KBM-7 (cell line): ENCODE measurements at regions not wholly inside any gene's neighbourhood (a gene's known extent, or its start where the extent isn't known, plus 50 kb on each side); places are given as distances from the start of the nearest gene placed in this dataset.
A peak's percentile ranks its signal among the peaks of the same experiment; 100 is the strongest.
"Not testable (repeated sequence)": the region's sequence is repeated elsewhere in the genome, so short reads cannot be mapped to it uniquely, and the experiment has no call there.

Experiments
- DNase-seq: peaks from one replicate; pipeline ENCODE4 v3.0.0-alpha.2; 2015
- in situ Hi-C: fragments of 300-500 bp; cut with MboI; formaldehyde crosslinking; loops from 2 replicates; pipeline ENCODE4 v1.14.3; 2020; ENCODE audit warnings: low sequenced_read_pairs, low pct_unique_long_range_greater_than_20kb, mixed read lengths

DNA sequence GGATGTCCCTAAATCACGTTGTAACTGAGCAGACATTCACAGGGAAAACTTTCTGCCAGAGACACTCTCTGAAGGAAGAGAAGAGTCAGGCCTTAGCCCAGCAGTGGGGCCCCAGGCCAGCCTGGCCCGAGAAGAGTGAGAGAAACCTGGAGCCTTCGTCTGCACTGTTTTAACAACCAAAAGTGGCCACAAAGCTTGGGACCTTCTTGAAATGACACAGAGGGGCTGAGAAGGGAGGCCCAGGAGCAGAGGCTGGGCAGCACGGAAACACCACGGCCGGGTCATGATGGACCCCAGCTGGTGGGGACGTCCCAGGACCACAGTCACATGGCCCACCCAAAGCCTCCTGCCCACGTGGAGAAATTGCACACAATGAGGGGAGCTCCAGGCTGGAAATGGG is 126.8 kb upstream of the THBS2 start:
- no peak for DNase-seq
- in situ Hi-C loops: no loop called here

DNA sequence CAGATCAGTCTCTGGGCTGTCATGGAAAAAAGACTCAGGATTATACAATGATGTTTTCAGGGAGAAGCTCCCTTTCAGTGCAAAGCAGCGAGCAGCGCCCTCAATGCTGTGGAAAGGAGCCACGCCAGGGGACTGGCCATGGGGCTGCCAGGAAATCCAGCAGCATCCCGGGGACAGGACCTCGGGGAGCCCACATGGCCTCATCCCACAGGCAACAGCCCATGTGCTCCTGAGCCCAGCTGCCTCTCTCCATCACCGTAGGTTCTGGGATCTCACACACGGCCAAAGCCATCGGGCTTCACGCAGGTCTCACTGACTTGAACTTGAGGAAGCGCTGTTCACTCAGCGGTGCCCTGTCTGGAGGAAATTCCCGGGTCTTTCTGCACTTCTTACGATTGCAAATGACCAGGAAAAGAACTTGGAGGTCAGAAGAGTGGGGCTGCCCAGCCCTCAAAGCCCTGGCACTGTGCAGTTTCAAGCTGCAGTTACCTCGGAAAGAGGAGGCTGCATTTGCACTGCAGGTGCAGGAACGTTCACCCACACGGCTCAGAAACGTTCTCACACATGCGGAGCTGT is 125.9 kb upstream of the THBS2 start:
- no peak for DNase-seq
- in situ Hi-C loops: no loop called here

DNA sequence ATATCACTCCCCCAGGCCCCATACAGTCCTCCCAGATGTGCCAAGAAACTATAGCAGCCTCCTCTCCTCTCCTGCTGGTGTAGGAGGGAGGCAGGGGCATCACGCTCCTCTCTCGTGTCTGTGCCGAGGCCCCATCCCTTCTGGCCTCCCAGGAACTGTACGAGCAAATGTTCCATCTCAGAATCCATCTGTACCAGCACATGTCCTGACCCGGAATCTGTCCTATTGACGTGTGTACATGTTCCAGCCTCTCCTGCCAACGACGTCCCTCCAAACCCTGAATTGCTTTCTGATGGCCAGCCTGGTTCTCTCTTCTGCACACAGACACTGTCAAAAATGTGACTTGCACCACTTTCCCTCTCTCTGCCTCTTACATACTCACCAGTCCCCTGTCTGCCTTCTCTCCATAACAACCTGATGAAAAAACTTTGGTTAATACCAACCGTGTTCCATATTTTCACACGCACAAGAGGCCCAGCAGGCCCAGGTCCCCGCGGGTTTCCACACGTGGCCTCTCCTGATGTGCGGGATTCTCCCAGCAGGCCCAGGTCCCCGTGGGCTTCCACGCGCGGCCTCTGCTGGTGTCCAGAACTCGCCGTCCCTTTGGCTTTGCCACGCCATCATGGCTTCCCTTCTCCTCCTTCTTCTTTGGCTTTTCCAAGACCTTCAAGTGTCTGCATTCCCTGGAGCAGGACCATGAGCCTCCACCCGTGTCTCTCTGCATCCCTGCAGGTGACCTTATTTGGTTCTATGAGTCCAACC is 125.2 kb upstream of the THBS2 start:
- in situ Hi-C loops: no loop called here
- DNase-seq: no peak

DNA sequence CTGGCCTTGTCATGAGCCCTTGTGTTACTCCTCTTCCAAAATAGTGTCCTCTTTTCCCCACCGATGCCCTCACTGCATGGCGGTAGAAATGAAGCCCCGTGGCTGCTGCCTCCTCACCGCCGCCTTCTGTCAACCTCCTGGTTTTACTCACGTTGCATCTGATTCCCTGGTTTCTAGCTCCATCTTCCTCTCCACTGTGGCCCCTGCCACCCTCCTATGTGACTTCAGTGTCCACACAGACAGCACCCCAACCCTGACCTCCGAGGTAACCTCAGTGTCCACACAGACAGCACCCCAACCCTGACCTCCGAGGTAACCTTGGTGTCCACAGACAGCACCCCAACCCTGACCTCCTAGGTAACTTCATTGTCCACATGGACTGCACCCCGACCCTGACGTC is 122.8 kb upstream of the THBS2 start:
- no peak for DNase-seq
- in situ Hi-C loops: no loop called here

DNA sequence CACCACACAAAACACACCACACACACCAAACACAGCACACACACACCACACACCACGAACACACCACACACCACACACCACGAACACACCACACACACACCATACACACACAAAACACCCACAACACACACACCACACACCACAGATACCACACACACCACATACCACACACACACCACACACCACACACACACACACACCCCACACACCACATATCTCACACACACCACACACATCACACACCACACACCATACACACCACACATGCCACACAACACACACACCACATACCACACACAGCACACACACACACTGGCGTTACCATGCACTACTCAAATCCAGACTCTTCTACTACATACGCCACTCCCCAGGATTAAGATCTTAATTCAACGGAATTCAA is 118.9 kb upstream of the THBS2 start:
- DNase-seq: no peak
- in situ Hi-C loops: no loop called here

DNA sequence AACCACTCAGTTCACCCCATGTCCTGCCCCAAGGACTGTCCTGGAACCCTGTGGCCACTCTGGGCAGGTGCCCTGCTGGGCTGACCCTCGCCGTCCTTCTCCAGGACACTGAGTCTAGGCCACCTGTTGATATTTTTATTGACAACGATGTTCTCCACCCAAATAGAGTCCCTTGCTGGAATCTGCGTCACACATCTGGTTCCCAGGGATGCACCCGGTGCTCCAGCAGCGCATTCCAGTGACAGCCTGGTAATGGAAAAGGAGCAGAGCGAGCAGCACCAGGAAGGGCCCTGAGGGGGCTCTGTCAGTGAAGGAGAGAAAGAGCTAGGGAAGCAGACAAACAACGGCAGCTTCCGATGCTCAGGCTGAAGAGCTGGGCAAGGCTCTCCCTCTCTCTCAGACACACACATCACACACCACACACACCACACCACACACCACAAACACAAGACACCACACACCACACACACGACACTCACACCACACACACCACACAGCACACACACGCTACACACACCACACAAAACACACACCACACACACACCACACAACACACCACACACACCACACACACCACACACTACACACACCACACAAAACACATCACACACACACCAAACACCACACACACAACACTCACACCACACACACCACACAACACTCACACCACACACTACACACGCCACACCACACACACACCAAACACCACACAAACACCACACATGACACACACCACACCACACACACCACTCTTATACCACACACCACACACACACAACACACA is 117.9 kb upstream of the THBS2 start:
- DNase-seq: peak; percentile 25
- in situ Hi-C loops: no loop called here

DNA sequence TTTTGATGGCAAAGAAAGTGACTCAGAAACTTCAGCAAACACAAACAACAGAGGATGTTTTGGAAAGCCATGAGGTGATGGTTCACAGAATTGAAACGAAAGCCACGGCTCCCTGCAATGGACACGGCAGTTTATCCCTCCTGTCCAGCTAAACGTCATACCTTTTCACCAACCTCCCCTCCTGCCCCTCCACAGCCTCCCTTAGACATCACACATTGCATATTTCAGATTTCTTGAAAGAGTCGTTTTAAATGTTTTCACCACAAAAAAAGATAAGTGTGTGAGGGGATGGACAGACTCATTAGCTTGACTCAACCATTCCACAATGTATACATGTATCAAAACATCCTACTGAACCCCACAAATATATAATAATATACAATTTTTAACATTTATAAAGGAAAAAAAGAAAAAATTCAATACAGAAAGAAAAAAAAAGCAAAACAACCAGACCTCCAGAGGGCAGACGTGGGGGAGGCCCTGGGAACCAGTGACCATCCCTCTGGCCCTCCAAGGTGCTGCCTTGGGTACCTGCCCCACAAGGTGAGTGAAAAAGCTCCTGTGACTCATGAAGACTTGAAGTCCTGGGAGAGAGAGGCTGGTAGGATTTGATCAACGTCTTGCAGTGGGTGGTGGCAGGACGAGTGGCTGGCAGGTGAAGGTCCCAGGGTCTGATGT is 117.2 kb upstream of the THBS2 start:
- in situ Hi-C loops: no loop called here
- no peak for DNase-seq

DNA sequence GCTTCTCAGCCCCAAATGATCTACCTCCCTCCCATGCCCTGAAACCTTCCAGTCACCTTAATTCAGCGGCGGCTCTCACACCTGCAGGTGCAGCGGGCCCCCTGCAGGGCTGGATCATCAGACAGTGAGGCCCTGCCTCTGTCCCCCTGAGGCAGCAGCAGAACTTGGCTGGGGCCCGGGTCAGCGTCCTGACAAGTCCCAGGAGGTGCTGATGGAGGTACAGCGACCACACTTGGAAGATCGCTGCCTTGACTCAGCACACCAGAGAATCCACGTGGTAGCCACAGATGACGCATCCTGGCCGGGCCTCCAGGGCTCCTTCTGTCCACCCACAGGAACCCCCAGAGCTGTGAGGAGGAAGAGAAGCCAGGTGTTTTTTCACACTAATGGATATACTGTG is 116.4 kb upstream of the THBS2 start:
- in situ Hi-C loops: no loop called here
- DNase-seq: no peak

DNA sequence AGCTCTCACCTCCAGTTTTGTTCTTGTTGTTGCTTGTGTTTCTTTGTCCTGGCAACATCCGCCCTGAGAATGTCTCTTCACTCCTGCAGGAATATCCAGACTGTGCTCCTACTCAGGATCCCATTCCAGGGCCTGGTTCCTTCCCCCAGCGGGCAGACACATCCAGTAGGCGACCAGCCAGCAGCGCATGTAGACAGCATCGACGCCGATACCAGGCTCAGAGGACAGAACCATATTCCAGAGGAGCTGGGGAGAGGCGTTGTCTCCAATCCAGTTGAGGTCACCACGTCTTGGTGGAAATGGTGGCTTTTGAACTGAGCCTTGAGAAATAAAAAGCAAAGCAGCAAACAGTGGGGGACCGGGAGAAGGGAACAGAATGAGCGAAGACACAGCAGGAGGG is 114.6 kb upstream of the THBS2 start:
- DNase-seq: no peak
- in situ Hi-C loops: no loop called here

DNA sequence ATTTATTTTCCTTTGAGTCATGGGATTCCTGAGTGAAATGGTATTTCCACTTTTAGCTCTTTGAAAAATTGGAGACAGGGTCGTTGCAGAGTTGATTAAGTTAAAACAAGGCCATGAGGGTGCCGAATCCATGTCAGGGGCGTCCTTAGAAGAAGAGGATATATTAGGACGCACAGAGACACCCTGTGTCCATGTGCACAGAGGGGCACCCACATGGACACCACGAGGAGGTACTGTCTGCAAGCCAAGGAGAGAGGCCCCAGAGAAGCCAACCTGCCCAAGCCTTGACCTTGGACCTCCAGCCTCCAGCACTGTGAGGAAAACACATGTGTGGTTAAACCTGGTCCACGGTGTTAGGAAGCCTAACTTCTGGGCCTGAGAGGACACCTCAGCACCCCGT is 113.9 kb upstream of the THBS2 start:
- DNase-seq: no peak
- in situ Hi-C loops: no loop called here

DNA sequence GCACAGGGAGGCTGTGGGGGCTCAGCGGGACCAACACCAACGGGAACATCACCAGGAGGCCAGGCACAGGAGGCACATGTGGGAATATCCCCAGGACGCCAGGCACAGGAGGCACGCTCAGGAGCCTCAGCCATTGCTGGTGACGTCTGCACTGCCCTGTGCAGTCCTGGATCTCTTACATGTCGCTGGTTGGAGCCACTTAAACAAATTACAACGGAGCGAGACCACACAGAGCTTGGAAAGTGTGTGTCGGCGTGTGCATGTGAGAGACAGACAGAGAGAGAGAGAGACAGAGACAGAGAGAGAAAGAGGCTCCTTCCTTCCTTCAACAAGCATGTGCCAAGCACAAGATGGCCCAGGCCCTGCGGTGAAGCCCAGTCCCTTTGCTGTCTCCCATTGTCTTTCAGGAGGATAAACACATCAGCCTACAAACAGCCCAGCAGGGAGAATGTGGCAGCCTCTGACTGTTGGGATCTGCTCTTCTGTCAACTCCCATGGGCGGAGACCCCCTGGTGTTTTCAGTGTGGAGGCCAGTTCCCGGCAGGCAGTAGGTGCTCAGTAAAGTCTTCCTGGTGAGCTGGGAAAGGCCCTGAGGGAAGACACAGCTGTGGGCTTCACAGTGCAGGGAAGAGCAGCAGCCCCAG is 112.7 kb upstream of the THBS2 start:
- DNase-seq: no peak
- in situ Hi-C loops: no loop called here

DNA sequence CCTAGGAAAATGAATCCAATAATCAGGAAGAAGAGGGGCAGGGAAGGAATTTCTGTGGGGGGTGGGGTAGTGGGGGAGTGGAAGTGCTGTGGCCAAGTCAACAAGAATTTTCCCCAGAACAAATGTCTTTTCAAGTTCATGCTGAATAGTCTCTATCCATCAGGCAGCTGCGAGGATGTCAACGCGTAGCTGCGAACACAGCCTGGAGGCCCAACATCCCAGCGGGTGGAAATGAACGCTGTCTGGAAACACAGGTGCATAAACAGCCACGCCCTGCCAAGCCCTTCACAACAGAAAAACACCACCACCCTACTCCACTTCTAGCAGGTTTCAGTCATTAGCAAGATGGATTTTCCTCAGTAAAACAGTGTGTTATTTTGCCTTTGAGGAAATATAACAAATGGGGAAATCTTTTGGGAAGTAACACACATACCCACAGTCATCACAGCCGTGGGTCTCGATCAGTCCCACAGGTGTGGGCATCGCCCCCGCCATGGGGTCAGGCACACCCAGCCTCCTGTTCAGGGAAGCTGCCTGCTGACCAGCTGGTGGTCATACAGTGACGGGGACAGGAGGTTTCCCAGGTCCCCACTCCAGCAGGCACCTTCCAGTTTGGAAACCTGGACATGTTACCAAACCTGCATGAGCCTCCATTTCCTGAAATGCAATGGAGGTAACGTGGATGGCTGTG is 112.1 kb upstream of the THBS2 start:
- no peak for DNase-seq
- in situ Hi-C loops: no loop called here

DNA sequence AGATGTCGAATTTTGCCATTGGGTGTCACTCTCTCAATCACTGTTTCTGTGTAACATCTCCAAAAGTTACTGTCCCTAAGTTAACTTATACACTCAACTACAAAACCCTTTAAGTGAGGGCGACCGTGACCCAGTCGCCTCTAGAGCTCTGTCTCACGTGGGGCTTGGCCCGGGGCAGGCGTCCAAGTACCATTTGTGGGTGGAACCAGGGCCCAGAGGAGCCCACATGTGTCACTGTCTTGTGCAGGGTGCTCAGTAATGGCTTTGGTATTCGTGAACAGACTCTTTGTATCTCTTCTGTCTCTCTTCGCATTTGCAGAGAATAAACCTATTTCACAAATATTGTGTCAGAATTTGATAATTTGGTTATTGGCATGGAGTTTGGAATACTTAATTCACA is 109.9 kb upstream of the THBS2 start:
- in situ Hi-C loops: no loop called here
- no peak for DNase-seq

DNA sequence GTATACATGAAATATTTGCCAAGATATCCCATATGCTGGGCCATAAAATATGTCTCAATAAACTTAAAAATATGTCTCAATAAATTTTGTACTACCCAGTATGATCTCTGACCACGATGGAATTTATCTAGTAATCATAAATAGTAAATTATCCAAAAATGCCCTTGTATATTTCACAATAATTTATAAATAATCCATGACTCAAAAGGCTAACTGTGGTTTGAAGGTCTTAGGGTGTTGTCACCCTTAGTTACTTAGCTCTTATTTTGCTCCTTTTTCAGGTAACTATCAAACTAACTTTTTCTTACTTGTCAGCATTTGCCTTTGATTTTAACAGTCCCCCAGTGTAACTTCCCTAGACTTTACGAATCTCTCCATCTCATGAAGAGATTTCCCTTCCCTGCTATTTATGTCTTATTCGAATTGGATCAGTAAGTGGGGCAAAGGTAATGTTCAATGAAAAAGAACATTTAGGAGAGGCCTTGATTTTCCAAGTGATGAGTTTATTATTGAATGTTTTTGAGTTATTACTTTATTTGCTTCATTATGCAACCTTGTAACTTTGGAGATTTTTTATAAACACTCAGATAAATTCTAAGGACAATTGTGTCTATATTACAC is 109.0 kb upstream of the THBS2 start:
- DNase-seq: no peak
- in situ Hi-C loops: no loop called here

DNA sequence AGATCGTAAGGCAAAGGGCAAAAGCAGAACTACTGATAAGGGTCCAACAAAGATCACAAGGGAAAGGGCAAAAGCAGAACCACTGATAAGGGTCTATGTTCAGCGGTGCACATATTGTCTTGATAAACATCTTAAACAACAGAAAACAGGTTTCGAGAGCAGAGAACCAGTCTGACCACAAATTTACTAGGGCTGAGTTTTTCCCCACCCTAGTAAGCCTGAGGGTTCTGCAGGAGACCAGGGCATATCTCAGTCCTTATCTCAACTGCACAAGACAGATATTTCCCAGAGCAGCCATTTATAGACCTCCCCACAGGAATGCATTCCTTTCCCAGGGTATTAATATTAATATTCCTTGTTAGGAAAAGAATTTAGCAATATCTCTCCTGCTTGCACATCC is 101.4 kb upstream of the THBS2 start:
- in situ Hi-C loops: not testable (repeated sequence)
- peak; percentile 77 for DNase-seq

DNA sequence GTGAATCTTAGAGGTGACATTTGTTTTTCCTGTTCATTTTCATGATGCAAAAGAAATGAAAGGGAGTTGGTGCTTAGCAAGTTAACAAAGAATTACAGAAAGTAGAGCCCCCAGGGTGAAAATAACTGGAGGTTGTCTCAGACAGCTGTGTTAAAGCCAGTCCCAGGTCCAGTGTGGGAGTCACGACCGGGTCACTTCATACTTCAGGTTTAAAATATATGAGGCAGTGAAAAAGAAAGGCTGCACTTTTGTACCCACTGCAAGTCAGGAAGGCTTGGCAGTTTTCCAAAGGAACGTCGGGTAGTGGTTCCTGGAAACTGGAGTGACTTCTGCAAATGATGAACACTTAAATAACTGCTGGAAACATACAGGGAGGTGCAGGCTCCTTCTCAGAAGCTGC is 91.5 kb upstream of the THBS2 start:
- DNase-seq: peak; percentile 82
- in situ Hi-C loops: no loop called here

DNA sequence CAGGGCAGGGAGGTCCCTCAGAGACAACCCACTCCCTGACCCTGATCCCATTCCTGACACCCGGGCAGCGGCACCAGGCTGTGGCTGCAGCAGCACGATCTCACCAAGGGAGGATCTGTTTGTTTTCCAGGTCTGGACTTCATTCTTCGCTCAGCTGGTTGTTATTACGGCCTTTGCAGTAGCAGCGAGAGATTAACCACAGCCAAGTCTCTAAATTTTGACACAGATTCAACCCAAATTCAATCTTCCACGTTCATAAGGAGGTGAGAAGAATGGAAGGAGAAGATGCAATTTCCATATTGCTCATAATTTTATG is 91.1 kb upstream of the THBS2 start:
- no peak for DNase-seq
- in situ Hi-C loops: no loop called here

DNA sequence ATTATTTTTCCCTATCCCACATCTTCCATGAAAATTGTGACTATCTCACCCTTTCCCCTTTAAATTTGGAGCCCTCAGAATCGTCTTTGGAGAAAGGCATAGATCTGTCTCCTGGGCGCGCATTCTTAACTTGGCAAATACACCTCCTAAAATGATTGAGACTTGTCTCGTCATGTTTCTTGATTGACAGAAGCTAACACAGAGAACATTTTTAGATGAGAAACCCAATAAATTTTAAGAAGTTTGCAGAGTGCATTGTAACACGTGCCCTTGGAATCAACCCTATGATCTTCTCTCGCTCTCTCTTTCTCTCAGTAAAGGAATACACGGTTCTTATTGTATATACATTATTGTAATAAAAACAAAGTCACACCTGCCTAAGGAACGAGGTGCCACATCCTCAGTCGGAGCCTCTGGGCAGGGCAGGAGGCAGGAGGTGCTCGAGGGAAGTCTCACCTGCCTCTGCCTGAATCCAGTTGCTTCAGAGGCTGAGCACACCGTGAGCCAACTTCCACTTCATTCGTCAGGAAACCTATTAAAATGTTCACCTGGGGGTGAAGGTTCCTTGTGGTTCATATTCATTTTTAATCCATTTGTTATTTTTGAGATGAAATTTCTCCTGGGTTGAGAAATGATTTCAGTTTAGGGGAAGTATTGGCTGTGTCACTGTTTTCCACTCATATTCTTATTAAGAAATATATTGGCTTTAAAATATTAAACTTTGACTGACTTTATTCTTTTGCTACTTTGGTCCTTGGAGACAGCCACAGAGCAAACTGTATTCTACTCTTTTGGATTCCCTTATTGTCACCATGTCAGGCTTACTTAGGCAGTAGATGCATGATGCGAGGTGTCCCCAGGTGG is 90.5 kb upstream of the THBS2 start:
- in situ Hi-C loops: no loop called here
- DNase-seq: no peak
